ENCODE measurements at regions not wholly inside any gene's neighbourhood (a gene's known extent, or its start where the extent isn't known, plus 50 kb on each side); places are given as distances from the start of the nearest gene placed in this dataset.

DNA sequence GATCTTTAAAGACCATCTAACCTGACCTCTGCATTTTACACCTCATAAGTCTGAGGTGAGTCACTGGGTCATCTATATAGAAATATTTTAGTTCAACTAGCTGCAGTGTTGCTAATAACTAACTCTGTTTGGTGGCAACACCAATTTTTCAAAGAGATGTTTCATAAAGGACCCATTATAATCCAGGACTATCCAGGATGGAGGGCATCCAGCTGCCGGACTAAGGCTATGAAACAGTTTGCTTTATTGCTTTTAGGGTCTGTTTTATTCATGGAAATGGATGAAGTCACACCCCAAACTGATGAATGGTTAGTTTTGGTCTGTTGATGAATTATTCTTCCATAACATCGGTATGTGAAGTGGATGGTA, 204.2 kb upstream of the GMDS start:
- H3K9ac ChIP-seq (ENCODE audit: low read length), result no peak overlapping the region
- no peaks in the 10 kb centered on the region for H3K9me2 ChIP-seq (replicated peaks; ENCODE audit: insufficient read depth, low read length)
- no peak overlapping the region for H2AFZ ChIP-seq (ENCODE audit: low read depth, low read length, severe bottlenecking)
- no peak overlapping the region for H3K27ac ChIP-seq (ENCODE audit: low read depth, low read length)
- no peaks in the 10 kb centered on the region for H3F3A ChIP-seq (ENCODE audit: insufficient read depth)
- H3K36me3 ChIP-seq (ENCODE audit: low read length), result no peaks in the 10 kb centered on the region
- no peaks in the 10 kb centered on the region for H4K20me1 ChIP-seq (ENCODE audit: low read depth, low read length)
- H3K4me2 ChIP-seq (ENCODE audit: low read depth, low read length, poor library complexity, severe bottlenecking), result no peak overlapping the region
- H3K9me3 ChIP-seq (ENCODE audit: insufficient read depth, low read length), result no peaks in the 10 kb centered on the region
- H3K79me2 ChIP-seq (ENCODE audit: insufficient read depth, low read length), result no peaks in the 10 kb centered on the region
- TF ChIP-seq, protein P1, sequence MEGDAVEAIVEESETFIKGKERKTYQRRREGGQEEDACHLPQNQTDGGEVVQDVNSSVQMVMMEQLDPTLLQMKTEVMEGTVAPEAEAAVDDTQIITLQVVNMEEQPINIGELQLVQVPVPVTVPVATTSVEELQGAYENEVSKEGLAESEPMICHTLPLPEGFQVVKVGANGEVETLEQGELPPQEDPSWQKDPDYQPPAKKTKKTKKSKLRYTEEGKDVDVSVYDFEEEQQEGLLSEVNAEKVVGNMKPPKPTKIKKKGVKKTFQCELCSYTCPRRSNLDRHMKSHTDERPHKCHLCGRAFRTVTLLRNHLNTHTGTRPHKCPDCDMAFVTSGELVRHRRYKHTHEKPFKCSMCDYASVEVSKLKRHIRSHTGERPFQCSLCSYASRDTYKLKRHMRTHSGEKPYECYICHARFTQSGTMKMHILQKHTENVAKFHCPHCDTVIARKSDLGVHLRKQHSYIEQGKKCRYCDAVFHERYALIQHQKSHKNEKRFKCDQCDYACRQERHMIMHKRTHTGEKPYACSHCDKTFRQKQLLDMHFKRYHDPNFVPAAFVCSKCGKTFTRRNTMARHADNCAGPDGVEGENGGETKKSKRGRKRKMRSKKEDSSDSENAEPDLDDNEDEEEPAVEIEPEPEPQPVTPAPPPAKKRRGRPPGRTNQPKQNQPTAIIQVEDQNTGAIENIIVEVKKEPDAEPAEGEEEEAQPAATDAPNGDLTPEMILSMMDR (IDR thresholded peaks at IDR 0.05; ENCODE audit: insufficient read depth, low read length, poor library complexity, severe bottlenecking), result no peak
- no peak for TF ChIP-seq EZH2phosphoT487 (conservative IDR thresholded peaks at IDR 0.05; ENCODE audit: low read length)
- no peaks in the 10 kb centered on the region for H3K27me3 ChIP-seq (ENCODE audit: low read length)
- H3K4me3 ChIP-seq (ENCODE audit: insufficient read depth, low read length, poor library complexity, severe bottlenecking), result no peak overlapping the region

DNA sequence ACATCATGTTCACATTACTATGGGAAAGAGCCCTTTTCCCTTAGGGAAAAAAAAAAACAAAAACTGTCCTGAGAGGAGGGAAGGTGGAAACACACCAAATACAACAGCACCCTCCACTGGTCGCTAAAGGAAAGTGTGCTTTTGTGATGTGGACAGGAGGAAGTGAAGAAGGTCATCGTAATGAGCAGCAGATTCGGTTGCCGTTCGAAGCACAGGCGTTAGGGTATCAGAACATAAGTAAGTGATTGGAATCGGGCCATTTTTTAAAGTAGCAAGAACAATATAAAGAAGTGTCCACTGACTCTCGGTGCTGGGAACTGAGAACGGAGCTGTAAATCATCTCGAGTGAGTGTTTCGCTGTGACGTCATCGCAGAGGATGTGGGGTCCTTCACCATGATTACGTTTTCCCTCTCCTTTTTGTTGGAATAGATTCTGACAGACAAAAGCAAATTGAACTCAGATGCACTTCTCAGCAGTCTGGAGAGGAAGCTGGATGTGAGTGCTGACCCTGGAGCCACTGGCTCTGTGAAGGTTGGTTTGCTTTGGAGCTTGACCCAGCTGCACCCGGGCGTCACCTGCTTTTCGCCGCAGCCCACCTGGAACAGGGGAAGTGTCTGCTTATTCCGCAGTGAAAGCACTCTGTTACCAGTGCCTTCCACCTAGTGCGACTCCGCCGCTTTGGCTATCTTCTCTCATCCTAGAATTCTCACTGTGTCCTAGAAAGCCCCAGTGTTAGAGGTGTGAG, 203.6 kb upstream of the GMDS start:
- H3K79me2 ChIP-seq (ENCODE audit: insufficient read depth, low read length), result no peaks in the 10 kb centered on the region
- H3K27ac ChIP-seq (ENCODE audit: low read depth, low read length), result no peak overlapping the region
- no peak overlapping the region; the same call in 1 of the 2 replicates for H3K9ac ChIP-seq (ENCODE audit: low read length)
- no peaks in the 10 kb centered on the region for H3K36me3 ChIP-seq (ENCODE audit: low read length)
- H3K4me3 ChIP-seq (ENCODE audit: insufficient read depth, low read length, poor library complexity, severe bottlenecking), result peak overlapping the region; percentile 29
- no peaks in the 10 kb centered on the region for H3K9me2 ChIP-seq (replicated peaks; ENCODE audit: insufficient read depth, low read length)
- peak overlapping the region; percentile 40 for H3K4me2 ChIP-seq (ENCODE audit: low read depth, low read length, poor library complexity, severe bottlenecking)
- no peaks in the 10 kb centered on the region for H3F3A ChIP-seq (ENCODE audit: insufficient read depth)
- H4K20me1 ChIP-seq (ENCODE audit: low read depth, low read length), result no peaks in the 10 kb centered on the region
- H2AFZ ChIP-seq (ENCODE audit: low read depth, low read length, severe bottlenecking), result peak overlapping the region; percentile 23
- H3K9me3 ChIP-seq (ENCODE audit: insufficient read depth, low read length), result no peaks in the 10 kb centered on the region
- no peak for TF ChIP-seq EZH2phosphoT487 (conservative IDR thresholded peaks at IDR 0.05; ENCODE audit: low read length)
- TF ChIP-seq, protein P1 (IDR thresholded peaks at IDR 0.05; ENCODE audit: insufficient read depth, low read length, poor library complexity, severe bottlenecking), result peak; percentile 96
- no peaks in the 10 kb centered on the region for H3K27me3 ChIP-seq (ENCODE audit: low read length)

DNA sequence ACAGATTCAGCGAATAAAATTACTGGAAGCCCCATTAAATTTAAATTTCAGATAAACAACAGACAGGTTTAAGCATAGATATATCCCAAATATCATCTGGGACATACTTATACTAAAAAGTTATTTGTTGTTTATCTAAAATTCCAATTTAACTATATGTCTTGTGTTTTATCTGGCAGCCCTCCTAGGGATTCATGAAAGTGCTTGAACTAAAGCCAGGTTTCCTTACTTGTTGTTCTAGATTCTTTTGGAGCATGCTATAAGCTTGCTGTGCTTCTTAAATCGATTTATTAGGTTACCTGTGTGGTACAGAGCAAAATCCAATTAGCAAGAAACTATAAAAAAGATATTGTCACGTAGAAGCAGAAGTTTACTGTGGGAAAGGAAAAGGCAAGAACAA, 202.5 kb upstream of the GMDS start:
- no peaks in the 10 kb centered on the region for H3K36me3 ChIP-seq (ENCODE audit: low read length)
- no peak overlapping the region for H3K4me3 ChIP-seq (ENCODE audit: insufficient read depth, low read length, poor library complexity, severe bottlenecking)
- no peaks in the 10 kb centered on the region for H3K9me3 ChIP-seq (ENCODE audit: insufficient read depth, low read length)
- no peak overlapping the region for H3K27ac ChIP-seq (ENCODE audit: low read depth, low read length)
- H3K4me2 ChIP-seq (ENCODE audit: low read depth, low read length, poor library complexity, severe bottlenecking), result no peak overlapping the region
- TF ChIP-seq EZH2phosphoT487 (conservative IDR thresholded peaks at IDR 0.05; ENCODE audit: low read length), result no peak
- TF ChIP-seq, protein P1 (IDR thresholded peaks at IDR 0.05; ENCODE audit: insufficient read depth, low read length, poor library complexity, severe bottlenecking), result no peak
- no peaks in the 10 kb centered on the region for H3K9me2 ChIP-seq (replicated peaks; ENCODE audit: insufficient read depth, low read length)
- no peaks in the 10 kb centered on the region for H3F3A ChIP-seq (ENCODE audit: insufficient read depth)
- no peaks in the 10 kb centered on the region for H4K20me1 ChIP-seq (ENCODE audit: low read depth, low read length)
- no peaks in the 10 kb centered on the region for H3K79me2 ChIP-seq (ENCODE audit: insufficient read depth, low read length)
- no peaks in the 10 kb centered on the region for H3K27me3 ChIP-seq (ENCODE audit: low read length)
- H2AFZ ChIP-seq (ENCODE audit: low read depth, low read length, severe bottlenecking), result no peak overlapping the region
- H3K9ac ChIP-seq (ENCODE audit: low read length), result no peak overlapping the region

All from SU-DHL-6 (cell line).